Ecto neural progenitor cell (in vitro differentiated cells): ENCODE measurements at regions not wholly inside any gene's neighbourhood (a gene's known extent, or its start where the extent isn't known, plus 50 kb on each side); places are given as distances from the start of the nearest gene placed in this dataset.

Source experiments
- DNase-seq: peaks from one replicate; pipeline ENCODE4 v3.0.0-alpha.2; 2018; ENCODE audit warnings: low spot score

GRCh38 chr2:236934166-236934565 lies 151.5 kb upstream of the COPS8 start:
- DNase-seq: no peak

GRCh38 chr2:236934656-236935055 lies 151.0 kb upstream of the COPS8 start:
- DNase-seq: no peak

- DNase-seq: no peak
Measured at GRCh38 chr2:236935083-236935482, 150.6 kb upstream of the COPS8 start.

- no peak for DNase-seq
Measured at GRCh38 chr2:236935631-236936445, 149.9 kb upstream of the COPS8 start.

GRCh38 chr2:236936446-236936940 lies 149.2 kb upstream of the COPS8 start:
- no peak for DNase-seq

- DNase-seq: no peak
Measured at GRCh38 chr2:236938126-236938525, 147.6 kb upstream of the COPS8 start.

GRCh38 chr2:236939271-236939670 lies 146.4 kb upstream of the COPS8 start:
- DNase-seq: no peak

GRCh38 chr2:236939721-236940231 lies 145.9 kb upstream of the COPS8 start:
- no peak for DNase-seq

- no peak for DNase-seq
Measured at GRCh38 chr2:236940497-236940896, 145.2 kb upstream of the COPS8 start.

- no peak for DNase-seq
Measured at GRCh38 chr2:236940916-236941520, 144.7 kb upstream of the COPS8 start.

GRCh38 chr2:236941551-236941950 lies 144.1 kb upstream of the COPS8 start:
- DNase-seq: no peak

GRCh38 chr2:236942554-236942953 lies 143.1 kb upstream of the COPS8 start:
- DNase-seq: no peak

- DNase-seq: no peak
Measured at GRCh38 chr2:236943068-236943467, 142.6 kb upstream of the COPS8 start.

- no peak for DNase-seq
Measured at GRCh38 chr2:236943841-236944513, 141.7 kb upstream of the COPS8 start.

- no peak for DNase-seq
Measured at GRCh38 chr2:236944561-236944960, 141.1 kb upstream of the COPS8 start.

GRCh38 chr2:236945431-236946016 lies 140.2 kb upstream of the COPS8 start:
- DNase-seq: no peak

GRCh38 chr2:236946871-236947270 lies 138.8 kb upstream of the COPS8 start:
- no peak for DNase-seq

GRCh38 chr2:236947294-236947693 lies 138.4 kb upstream of the COPS8 start:
- no peak for DNase-seq

GRCh38 chr2:236947896-236948295 lies 137.8 kb upstream of the COPS8 start:
- peak; percentile 24 for DNase-seq

GRCh38 chr2:236949089-236949905 lies 136.4 kb upstream of the COPS8 start:
- peak; percentile 39 for DNase-seq

GRCh38 chr2:236951830-236952475 lies 133.7 kb upstream of the COPS8 start:
- peak; percentile 10 for DNase-seq
